Daoy (cell line): ENCODE measurements at regions not wholly inside any gene's neighbourhood (a gene's known extent, or its start where the extent isn't known, plus 50 kb on each side); places are given as distances from the start of the nearest gene placed in this dataset.
"Not testable (repeated sequence)": the region's sequence is repeated elsewhere in the genome, so short reads cannot be mapped to it uniquely, and the experiment has no call there.

ENCODE experiments used
- DNase-seq: peaks from one replicate; pipeline ENCODE4 v3.0.0-alpha.2; 2015; ENCODE audit warnings: low read depth

GRCh38 chr7:37617406-37617805 is 66.2 kb upstream of the GPR141 start:
- not testable (repeated sequence) for DNase-seq

- no peak for DNase-seq
Observed at GRCh38 chr7:37633048-37633447, 50.5 kb upstream of the GPR141 start.
